Brain microvascular endothelial cell (primary cell): ENCODE measurements at regions not wholly inside any gene's neighbourhood (a gene's known extent, or its start where the extent isn't known, plus 50 kb on each side); places are given as distances from the start of the nearest gene placed in this dataset.
"Not testable (repeated sequence)": the region's sequence is repeated elsewhere in the genome, so short reads cannot be mapped to it uniquely, and the experiment has no call there.

Experiments used
- DNase-seq: peaks from one replicate; pipeline ENCODE4 v3.0.0-alpha.2; 2020
- H3K27ac ChIP-seq: fragments of 250-450 bp; sonication (Bioruptor Pico); 2 replicates; pipeline ENCODE4 v1.5.1; 2020; ENCODE audit warnings: mild to moderate bottlenecking, moderate library complexity
- H3K27me3 ChIP-seq: fragments of 250-450 bp; sonication (Bioruptor Pico); replicated peaks from 2 replicates; pipeline ENCODE4 v1.5.1; 2020; ENCODE audit warnings: mild to moderate bottlenecking
- H3K36me3 ChIP-seq: fragments of 250-450 bp; sonication (Bioruptor Pico); replicated peaks from 2 replicates; pipeline ENCODE4 v1.5.1; 2020; ENCODE audit warnings: mild to moderate bottlenecking
- H3K4me3 ChIP-seq: 2 replicates; pipeline ENCODE4 v1.5.1; 2011; ENCODE audit warnings: low read depth, mild to moderate bottlenecking, control low read depth, low read length, moderate library complexity
- CTCF ChIP-seq: IDR thresholded peaks from 2 replicates; pipeline ENCODE4 v1.5.1; 2011; ENCODE audit warnings: low read depth, mild to moderate bottlenecking, moderate library complexity, low read length, control low read depth, inconsistent platforms; ENCODE audit errors: missing control alignments
- in situ Hi-C: cut with HindIII; loops from 2 replicates; pipeline ENCODE4 v1.10.0; 2017; ENCODE audit warnings: low sequenced_read_pairs, low pct_ligation_motif_present

GRCh38 chrX:42290608-42291007 lies 367.3 kb upstream of the CASK start:
- no peaks in the 10 kb centered on the region for H3K36me3 ChIP-seq
- no peak overlapping the region for H3K4me3 ChIP-seq
- DNase-seq: peak; percentile 1
- no peak for TF ChIP-seq CTCF
- no peaks in the 10 kb centered on the region for H3K27me3 ChIP-seq
- in situ Hi-C loops: no loop called here
- no peak overlapping the region for H3K27ac ChIP-seq

- Histone ChIP-seq H3K4me3 (no peak overlapping the region), H3K27me3 (no peaks in the 10 kb centered on the region), H3K27ac (no peak overlapping the region), H3K36me3 (no peaks in the 10 kb centered on the region)
- TF ChIP-seq CTCF: no peak
- no peak for DNase-seq
- in situ Hi-C loops: no loop called here
Measured at GRCh38 chrX:42289492-42290385, 366.4 kb upstream of the CASK start.

- H3K27me3 ChIP-seq, H3K36me3 ChIP-seq, DNase-seq, H3K4me3 ChIP-seq, H3K27ac ChIP-seq, in situ Hi-C loops: not testable (repeated sequence)
Measured at GRCh38 chrX:42285681-42286080, 362.3 kb upstream of the CASK start.

GRCh38 chrX:42276982-42277690 lies 353.8 kb upstream of the CASK start:
- TF ChIP-seq CTCF: no peak
- Histone ChIP-seq H3K27ac (no peak overlapping the region), H3K36me3 (no peaks in the 10 kb centered on the region), H3K4me3 (no peak overlapping the region), H3K27me3 (no peaks in the 10 kb centered on the region)
- DNase-seq: no peak
- in situ Hi-C loops: no loop called here

GRCh38 chrX:42274151-42274550 lies 350.8 kb upstream of the CASK start:
- H3K27ac ChIP-seq: no peak overlapping the region
- no peaks in the 10 kb centered on the region for H3K36me3 ChIP-seq
- no peak for DNase-seq
- no peak overlapping the region for H3K4me3 ChIP-seq
- H3K27me3 ChIP-seq: no peaks in the 10 kb centered on the region
- in situ Hi-C loops: no loop called here
- TF ChIP-seq CTCF: no peak

- no peak overlapping the region for H3K27ac ChIP-seq
- no peaks in the 10 kb centered on the region for H3K27me3 ChIP-seq
- DNase-seq: no peak
- no peak overlapping the region for H3K4me3 ChIP-seq
- in situ Hi-C loops: no loop called here
- TF ChIP-seq CTCF: no peak
- H3K36me3 ChIP-seq: no peaks in the 10 kb centered on the region
Measured at GRCh38 chrX:42273387-42273786, 350.0 kb upstream of the CASK start.
